NCI-H446 (cell line): ENCODE measurements at regions not wholly inside any gene's neighbourhood (a gene's known extent, or its start where the extent isn't known, plus 50 kb on each side); places are given as distances from the start of the nearest gene placed in this dataset.
A peak's percentile ranks its signal among the peaks of the same experiment; 100 is the strongest.

Experiments used
- DNase-seq, 2 experiments: peaks; one replicate each; lab custom pipeline; 2025; lab: John Stamatoyannopoulos, UW

DNA sequence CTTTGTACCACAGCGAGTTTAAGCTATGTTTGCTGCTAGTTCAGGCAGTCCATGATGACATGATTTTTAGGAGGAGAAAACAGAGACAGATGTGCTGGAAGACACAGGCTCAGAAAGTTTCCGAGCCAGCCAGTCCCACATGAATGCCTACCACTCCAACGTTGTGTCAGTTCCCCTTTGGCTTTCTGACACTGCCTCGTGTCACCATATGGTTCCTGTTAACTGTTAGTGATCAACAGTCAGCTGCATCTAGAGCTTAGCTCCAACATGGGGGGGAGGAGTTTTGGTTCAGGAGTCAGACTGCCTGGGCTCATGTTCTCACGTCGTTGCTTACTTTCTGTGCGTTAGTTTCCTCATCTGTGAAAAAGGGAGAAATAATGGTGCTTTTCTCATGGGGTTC, 343.7 kb downstream of the MID1IP1 start:
- peak in 1 of 2 experiments; percentile 14 for DNase-seq

DNA sequence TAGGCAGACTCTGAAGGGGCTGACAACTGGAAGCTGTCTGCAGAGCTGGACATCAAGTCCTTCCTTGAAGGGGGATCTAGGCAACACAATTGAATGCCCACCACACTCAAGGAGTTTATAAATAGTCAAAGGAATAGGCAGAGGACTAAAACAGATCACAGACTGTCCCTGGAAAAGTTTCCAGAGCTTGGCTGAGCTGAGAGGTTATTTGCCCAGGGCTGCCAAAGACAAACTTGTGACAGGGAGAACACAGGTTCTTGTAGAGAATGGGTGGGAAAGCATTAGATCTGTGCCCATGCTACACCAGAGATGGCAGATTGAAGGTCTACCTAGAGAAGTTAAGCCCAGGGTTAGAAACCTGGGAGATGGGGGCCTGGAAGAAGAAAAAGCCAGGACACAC, 344.6 kb downstream of the MID1IP1 start:
- no peak for DNase-seq

DNA sequence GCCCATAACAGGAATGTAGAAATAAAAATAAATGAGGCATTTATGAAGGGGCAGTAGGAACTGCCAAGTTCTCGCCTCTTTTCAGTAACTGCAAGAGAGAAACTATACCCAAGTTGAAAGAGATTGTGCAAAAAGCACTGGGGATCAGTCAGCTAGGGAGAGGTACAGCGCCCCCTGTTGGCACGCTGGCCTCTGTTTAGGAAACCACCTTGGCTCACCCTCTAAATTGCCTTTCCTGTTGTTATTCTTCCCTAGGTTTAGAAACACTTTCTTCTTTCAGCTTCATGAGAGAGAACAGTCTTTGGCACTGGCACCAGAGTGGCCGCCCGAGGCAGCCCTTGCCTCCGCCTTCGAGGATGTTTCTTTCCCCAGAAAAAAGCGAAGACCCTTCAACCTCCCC, 348.5 kb downstream of the MID1IP1 start:
- peak in 1 of 2 experiments; percentile 44 for DNase-seq

DNA sequence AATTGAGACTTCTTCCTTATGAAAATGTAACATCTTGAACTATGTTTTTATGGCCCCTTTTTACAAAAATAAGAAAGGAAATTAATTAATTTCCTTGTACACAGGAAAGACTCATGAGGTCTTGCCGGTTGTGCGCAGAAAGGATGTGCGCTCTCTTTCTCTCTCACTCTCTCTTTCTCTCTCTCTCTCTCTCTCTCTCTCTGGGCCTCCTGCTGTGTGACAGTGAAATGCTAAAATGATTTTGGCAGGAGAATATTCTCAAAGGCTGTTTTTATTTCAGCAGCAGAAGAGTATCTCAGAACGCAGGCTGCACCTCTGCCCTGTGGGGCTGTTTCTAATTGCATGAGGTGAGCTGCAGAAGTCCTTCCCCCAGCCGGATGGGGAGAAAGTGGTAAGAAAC, 349.0 kb downstream of the MID1IP1 start:
- no peak for DNase-seq

DNA sequence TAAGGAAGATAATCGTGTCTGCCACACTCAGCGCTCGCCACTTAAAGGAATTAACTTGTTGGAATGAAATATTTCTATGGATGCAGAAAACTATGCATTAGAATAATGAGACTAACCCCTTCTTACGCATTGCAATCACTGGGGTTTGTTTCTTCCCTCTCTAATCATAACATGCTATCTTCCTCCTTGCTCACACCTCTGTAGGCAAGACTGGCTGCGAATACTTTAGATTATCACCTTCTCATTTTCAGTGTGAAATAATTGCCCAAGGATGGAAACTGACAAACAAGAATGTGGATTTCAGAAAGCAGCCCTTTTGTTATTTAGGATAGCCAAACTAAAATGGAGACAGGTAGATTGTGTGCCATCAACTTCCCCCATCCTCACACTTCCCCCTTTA, 349.4 kb downstream of the MID1IP1 start:
- no peak for DNase-seq

DNA sequence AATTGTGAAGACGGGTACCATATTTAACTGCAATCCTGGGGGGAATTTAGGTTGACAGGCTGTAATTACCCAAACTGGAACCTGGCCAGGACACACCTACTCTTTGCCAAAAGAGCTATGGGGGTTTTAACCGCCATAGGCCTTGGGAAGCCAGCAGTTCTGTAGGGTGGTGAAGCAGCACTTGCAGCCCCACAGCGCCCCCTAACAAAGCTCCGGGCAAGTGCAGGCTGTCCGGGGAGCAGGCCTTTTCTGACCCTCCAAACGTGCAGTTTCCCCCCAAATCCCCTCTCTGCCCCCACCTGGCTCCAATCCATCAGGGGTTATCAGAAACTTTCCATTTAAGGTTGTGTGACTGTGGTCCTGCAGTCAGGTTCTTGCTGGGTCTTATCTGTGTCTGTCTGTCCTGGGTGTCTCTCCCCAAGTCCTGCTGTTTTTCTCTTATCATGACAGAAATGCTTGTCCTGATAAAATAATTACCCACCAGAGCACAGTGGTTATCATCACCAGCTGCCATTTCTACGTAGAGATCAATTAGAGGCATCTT, 350.9 kb downstream of the MID1IP1 start:
- DNase-seq = peak in 1 of 2 experiments; percentile 38

DNA sequence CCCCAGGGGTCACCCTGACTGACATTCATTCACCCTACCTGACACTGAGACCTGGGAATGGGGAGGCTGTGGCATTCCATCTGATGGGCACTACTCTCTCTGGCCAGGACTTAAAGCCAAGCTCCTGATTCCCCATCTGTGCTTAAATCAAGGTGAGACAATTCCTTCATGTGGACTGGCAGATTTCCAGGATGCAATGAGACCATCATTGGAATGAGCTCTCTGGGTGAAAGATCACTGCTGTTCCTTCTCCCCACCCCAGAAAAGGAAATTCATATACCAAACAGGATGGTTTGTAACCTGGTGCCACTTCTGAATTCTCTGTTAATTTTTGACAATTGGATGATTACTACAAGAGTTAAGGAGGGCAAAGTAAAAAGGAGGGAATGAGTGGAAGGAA, 354.8 kb downstream of the MID1IP1 start:
- no peak for DNase-seq

DNA sequence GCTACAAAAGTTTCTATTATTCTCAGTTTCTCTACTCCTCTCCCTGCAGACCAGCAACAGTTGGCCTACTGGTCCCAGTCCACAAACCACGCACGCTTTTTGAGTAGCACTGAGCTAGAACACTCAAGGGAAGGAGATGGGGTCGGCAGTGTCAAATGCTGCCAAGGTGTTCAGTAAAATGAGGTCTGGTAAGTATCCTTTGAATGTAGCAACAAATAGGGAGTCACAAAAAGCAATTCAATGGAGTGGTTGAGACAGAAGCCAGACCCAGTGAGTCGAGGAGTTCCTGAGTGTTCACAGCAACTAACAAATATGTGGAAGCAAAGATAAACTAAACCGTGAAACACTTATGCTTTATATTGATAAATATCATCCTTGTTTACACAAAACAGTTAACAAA, 355.7 kb downstream of the MID1IP1 start:
- no peak for DNase-seq

DNA sequence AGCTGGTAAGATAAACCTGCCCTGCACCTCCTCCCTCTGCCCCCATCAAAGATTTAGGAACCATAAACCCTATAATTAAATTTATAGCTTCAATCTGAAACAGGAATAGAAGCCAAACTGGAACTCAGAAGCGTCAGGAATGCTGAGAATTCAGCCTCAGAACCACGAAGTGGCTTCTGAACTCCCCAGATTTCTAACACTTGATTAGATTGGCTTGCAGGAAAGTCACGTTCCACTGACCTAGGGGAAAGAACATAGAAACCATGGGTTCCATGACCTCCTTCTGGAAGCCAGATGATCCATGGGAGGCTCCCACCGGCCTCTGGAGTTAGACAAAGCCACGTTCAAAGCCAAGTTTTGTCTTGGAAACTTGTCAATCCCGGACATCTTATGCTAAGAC, 356.5 kb downstream of the MID1IP1 start:
- no peak for DNase-seq

DNA sequence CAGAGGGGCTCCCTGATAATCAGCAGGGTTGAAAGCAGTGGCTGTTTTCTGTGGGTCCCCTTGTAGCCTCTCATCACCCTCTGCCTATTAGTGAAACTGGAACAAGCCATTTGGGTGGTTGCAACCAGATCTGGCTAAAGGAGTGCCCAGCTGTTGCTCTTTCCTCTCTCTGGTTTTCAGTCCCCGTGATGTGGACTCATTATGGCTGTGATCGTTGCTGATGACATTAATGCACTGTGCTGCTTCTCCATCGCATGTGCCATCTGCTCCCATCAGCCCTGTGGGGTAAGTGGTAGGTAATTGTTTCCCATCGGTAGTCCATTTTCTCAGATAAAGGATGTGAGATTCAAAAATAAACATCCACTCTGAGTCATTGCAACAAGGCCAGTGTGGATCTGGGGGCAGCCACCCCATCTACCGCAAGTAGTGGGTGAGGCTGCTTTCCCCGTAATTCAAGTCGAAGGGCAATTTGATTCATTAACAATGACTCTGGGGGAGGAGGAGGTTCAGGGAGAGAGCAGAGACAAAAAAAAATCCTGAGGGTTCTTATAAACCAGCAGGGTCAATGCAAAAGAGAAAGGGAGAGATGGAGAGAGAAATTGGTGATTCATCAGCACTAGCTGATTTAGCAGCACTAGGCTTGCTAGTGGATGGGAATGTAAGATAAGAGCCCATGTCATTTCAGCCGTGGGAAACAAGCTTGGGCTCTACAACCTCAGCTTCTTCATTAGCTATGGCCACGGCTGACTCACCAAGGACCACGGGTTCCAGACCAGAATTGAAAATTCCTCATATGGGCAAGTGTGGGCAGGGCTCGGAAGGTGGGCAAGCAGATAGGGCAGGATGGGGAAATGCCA, 357.8 kb downstream of the MID1IP1 start:
- DNase-seq = no peak

DNA sequence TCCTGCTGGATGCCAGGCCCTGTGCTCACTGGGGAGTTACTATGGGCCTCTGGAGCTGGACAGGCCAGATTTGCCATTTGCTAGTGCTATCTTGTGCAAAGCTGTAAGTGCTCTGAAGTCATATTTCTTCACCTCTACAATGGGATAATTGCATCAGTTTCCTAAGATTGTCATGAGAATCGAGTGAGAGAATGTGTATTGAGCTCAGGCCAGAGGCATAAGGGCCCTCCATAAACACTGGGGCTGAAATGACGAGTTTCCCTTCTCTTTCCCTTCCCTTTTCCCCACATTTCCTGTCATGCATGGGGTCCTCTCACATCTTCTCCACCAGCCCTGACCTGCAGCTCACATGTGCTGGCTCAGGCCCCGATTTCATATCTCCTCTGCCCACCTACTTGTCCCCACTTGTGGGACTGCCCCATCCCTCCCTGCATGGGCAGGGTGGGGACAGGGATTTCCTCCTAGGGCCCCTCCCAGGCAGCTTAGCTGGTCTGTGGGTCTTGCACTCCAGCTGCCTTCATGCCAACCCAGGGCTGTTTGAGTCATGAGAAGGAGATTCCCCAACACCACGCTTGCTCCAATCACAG, 358.8 kb downstream of the MID1IP1 start:
- DNase-seq = no peak

DNA sequence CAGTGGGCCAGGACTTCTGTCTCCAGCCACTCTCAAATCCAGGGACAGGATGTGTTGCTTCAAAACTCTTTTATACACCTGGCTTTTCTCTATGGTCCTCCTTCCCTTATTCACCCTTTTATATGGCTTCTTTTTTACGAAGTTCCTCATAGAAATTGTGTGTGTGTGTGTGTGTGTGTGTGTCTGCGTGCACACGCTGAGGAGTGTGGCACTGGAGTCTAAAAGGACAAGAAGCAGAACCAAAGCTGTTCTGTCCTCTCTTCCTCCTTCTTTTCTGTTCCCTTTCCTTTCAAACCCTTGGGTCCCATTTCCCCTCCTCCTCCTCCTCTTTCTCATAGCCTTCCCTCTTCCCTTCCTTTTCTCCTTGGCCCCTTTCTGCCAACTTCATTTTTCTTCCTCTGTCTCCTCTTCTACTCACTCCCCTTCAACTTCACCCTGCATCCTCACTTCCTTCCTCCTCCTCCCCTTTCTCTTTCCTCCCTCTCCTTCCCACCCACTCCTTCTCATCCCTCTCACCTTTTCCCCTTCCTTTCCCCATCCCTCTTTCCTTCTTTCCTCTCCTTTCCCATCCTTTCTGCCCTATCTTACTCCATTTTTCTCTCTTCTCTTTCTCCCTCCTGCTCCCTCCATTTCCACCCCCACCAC, 360.5 kb downstream of the MID1IP1 start:
- DNase-seq = no peak

DNA sequence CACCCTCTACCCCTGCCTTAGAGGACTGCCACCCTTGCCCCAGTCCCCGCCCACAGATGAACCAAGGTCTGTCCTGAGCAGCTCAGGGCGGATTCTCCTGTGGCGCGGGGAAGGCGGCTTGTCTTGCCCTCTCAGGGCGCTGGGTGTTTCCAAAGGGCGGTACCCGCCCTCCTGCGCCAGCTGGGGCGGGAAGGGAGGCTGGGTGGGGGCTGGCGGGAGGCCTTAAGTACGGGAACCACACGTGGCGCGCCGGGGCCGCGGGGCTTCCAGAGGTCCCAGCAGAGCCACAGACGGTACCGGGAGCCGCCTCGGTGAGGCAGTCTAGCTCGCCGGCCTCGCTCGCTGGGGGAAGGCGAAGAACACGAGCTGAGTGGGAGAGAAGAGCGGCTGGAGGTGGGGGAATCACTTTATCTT, 361.1 kb downstream of the MID1IP1 start:
- DNase-seq = no peak

DNA sequence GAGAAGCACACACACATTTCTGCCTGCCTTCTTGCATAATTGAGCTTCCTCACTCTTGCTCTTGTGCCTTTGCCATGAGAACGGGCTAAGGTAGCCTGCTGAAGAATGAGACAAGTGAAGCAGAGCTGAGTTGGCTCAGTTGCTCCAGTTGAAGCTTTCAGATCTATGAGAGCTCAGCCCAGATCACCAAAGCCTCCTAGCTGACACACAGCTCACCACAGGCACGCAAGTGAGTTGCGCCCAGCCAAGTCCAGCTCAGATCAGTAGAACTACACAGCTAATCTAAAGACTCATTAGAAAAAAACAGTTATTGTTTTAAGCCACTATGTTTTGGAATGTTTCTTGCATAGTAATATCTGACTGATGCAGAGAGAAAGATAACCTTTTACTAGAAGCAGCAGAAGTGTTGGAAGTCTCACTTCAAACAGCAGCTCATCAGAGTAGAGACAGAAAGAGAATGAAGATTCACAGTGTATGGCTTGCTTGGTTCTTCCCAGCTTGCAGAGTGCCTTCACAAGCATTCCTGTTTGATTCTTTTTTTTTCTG, 362.4 kb downstream of the MID1IP1 start:
- no peak for DNase-seq

DNA sequence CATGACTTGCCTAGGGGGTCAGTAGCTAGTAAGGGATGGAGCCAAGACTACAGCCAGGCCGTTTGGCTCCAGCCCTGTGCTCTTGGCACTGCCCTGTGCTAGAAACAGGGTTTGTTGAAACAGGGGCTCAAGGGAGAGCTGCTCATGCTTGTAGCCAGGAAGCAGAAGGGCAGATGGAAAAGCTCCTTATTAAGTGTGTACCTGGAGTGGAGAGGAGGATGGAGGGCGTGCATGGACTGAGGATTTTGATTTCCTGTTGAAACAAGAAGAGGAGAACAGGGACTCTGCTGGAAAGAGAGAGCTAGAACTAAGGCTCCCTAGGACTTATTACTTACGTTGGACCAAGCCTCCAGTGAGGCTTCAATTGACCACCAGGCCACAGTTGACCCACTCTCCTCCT, 363.0 kb downstream of the MID1IP1 start:
- DNase-seq = no peak

DNA sequence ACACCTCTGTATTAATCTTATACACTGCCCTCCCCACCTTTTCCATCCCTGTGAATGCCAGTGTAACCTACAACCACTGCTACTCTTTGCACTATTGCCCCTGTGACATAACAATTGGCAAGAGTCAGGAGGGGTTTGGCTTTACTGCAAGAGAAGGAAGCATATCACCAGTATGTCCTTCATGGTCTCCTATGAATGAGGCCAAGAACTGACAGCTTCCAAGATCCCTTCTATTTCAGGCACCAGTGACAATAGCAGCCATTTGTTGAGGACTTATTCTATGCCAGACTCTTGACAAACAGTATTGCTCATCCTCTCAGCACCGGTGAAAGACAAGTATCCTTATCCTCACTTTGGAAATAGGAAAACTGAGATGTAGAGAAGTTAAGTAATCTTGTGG, 363.9 kb downstream of the MID1IP1 start:
- peak in 1 of 2 experiments; percentile 12 for DNase-seq

DNA sequence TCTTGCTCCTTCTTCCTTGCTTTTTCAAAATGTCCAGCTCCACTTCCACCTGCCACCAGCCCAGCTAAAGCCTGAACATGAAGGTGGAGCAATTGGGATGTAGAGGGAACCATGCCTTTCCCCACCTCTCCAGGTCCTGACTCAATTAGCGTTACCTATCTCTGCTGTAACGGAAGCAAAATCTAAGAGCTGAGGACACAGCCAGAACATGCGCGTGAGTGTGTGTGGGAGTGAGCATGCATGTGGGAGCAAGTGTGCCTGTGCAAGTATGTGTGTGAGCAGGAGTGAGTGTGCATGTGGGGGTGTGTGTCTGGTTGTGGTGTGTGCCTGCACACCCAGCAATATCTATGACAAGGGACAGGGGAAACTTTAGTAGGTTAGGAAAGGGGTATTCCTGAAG, 364.5 kb downstream of the MID1IP1 start:
- DNase-seq = no peak

DNA sequence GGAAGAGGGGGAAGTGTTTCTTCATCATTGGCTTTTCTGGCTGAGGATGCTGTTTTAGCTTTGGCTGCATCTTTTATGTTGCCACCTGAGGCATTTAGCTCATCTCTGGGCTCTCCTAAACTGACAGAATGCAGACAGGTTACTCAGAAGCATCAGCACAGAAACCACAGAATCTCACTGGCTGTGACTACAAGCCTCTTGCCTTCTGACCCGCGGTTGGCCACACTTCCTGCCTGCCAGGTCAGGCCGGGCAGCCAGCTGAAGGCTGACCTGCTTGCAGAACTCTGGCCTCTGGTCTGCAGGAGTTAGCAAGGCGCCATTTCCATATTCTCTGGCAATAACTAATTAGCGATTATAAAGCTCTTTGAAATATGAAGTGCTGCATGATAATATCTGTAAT, 366.5 kb downstream of the MID1IP1 start:
- DNase-seq = no peak

DNA sequence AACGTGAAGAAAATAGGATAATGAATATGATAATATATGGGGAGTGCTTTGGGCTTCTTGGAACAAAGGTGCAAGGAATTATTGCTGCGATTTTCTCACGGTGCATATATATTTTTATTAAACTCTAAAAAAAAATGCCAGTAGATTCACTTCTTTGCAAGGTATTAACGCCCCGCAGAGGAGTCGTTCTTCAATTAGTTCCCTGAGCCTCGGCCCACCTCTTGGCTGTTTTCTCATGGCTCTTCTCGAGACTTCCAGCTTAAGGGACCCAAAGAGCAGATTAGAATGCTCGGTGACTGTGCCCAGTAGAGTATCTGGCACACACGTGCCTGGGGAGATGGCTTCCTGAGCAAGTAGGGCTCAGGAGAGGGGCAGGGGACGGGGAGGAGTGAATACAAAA, 367.4 kb downstream of the MID1IP1 start:
- no peak for DNase-seq

DNA sequence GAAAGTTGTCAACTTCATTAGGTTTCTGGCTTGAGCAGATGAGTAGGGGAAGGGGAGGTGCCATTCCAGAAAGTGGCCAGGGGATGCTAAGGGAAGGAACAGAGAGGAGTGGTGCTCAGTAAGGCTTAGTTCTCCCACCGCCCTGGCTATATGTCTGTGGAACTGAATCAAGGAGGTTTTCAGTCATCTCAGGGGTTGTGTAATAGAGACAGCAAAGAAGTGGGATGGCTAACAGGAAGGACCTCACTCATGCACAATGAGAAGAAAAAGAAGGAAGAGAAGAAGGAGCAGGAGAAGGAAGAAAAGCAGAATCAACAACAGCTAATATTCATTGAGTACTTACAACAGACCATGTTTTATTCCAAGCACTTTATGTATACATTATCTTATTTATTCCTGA, 368.7 kb downstream of the MID1IP1 start:
- DNase-seq = no peak

DNA sequence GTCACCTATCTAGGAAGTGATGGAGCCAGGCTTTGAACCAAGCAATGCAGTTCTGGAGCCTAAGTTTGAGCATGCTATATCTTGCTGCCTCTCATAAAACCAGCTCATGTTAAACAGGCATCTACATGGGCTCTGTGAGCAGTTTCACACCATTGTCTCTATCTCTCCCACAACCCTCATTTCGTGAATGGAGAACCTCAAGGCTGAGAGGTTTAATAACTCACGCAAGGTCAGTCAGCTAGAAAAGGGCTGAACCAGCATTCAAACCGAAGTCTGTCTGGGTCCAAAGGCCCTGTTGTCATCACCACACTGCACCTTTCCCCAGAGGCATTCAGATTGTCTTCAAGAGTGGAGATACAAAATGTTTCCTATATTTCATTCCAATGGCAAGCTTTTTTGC, 369.2 kb downstream of the MID1IP1 start:
- DNase-seq = no peak

DNA sequence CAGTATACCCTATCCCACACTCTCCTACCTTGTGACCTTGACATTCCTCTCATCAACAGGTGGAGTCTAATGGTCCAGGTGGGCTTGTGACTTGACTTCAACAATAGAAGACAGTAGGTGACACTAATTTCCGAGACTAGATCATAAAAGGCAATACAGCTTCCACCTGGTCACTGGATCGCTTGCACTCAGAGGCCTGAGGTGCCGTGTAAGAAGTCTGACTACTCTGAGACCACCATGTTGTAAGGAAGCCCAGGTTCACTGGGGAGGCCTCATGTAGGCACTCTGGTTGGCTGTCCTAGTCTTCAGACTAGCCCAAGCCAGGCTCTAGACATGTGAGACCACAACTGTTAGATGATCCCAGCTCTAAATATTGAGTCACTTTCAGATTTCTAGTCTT, 370.4 kb downstream of the MID1IP1 start:
- DNase-seq = no peak
